ENCODE measurements at regions not wholly inside any gene's neighbourhood (a gene's known extent, or its start where the extent isn't known, plus 50 kb on each side); places are given as distances from the start of the nearest gene placed in this dataset.
A peak's percentile ranks its signal among the peaks of the same experiment; 100 is the strongest.

DNA sequence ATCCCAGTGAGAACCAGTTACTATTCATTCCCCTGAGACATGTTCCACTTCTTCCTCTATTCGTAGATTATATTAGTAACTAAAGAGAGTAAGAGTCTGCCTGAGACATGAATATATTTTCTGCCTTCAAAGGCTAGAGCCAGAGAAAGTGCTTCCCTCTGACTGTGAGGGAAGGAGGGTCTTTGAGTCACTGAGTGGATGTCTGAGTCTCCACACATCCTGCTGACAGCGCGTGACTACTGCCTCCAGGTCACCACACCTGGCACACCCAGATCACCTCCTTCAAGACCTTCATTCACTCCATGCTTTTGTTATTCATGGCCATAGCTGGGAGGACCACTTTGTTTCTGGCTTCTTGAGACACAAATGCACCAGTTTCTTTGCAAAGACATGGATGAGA lies 135.6 kb downstream of the SOX2 start:
- no peak overlapping the region for H3K4me3 ChIP-seq (ENCODE audit: low read depth, low read length)
- H3K9me3 ChIP-seq (ENCODE audit: control insufficient read depth, insufficient read depth, low read length) = no peaks in the 10 kb centered on the region
- no CpG with 5 or more reads among the region's 3 CpGs for WGBS (ENCODE audit: insufficient coverage)
- no peaks in the 10 kb centered on the region for H3K4me1 ChIP-seq (ENCODE audit: control insufficient read depth, insufficient read depth, low read length)
- no peak for DNase-seq (ENCODE audit: low read depth in 4 of 6, low spot score in 6 of 6)
- no peak overlapping the region for H3K27ac ChIP-seq (ENCODE audit: low read depth, low read length)
- no peaks in the 10 kb centered on the region for H3K27me3 ChIP-seq (ENCODE audit: control insufficient read depth, insufficient read depth, low read length)
- H3K36me3 ChIP-seq (ENCODE audit: control insufficient read depth, insufficient read depth, low read length) = no peaks in the 10 kb centered on the region

DNA sequence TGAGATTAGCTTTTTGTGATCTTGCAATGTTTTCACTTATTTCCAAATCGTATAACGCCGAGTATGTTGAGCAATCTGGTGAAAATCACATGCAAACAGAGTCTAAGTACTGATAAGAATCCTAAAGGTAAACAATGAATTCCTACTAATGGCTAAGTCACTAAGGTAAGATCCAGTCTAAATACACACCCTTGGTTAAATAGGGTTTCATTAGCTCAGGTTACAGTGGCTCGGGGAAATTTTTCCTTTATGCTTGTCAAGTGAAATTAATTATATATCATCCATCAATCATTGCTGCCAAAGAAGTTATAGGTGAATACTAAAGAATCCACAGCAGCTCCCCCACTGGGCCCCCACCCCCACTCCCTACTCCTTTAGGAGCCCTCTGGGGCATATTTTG lies 139.3 kb downstream of the SOX2 start:
- Histone ChIP-seq H3K27me3 (ENCODE audit: control insufficient read depth, insufficient read depth, low read length) (no peaks in the 10 kb centered on the region), H3K4me1 (ENCODE audit: control insufficient read depth, insufficient read depth, low read length) (no peaks in the 10 kb centered on the region), H3K36me3 (ENCODE audit: control insufficient read depth, insufficient read depth, low read length) (no peaks in the 10 kb centered on the region), H3K9me3 (ENCODE audit: control insufficient read depth, insufficient read depth, low read length) (no peaks in the 10 kb centered on the region), H3K27ac (ENCODE audit: low read depth, low read length) (no peak overlapping the region), H3K4me3 (ENCODE audit: low read depth, low read length) (no peak overlapping the region)
- DNase-seq (ENCODE audit: low read depth in 4 of 6, low spot score in 6 of 6) = no peak
- no CpG with 5 or more reads among the region's 4 CpGs for WGBS (ENCODE audit: insufficient coverage)

DNA sequence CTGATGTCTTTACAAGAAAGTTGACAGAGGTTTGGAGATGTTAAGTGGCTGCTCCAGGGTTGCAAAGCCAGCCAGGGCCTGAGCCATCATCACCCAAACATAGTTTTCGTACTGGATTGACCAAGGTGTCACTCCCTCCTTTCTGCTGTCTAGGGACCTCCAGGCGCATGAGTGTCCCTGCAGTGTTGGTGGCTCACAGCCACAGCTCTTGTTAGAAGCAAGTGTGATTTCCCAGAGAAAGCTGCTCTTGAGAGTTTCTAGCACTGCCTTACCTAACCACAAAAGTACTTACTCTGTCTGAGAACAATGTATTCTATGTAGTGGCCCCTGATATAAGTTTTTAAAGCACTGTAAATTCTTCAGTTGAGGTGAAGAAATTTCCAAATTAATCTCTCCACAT lies 144.1 kb downstream of the SOX2 start:
- Histone ChIP-seq H3K36me3 (ENCODE audit: control insufficient read depth, insufficient read depth, low read length) (no peaks in the 10 kb centered on the region), H3K9me3 (ENCODE audit: control insufficient read depth, insufficient read depth, low read length) (no peaks in the 10 kb centered on the region), H3K27me3 (ENCODE audit: control insufficient read depth, insufficient read depth, low read length) (no peaks in the 10 kb centered on the region), H3K4me3 (ENCODE audit: low read depth, low read length) (no peak overlapping the region), H3K4me1 (ENCODE audit: control insufficient read depth, insufficient read depth, low read length) (no peaks in the 10 kb centered on the region), H3K27ac (ENCODE audit: low read depth, low read length) (no peak overlapping the region)
- no peak for DNase-seq (ENCODE audit: low read depth in 4 of 6, low spot score in 6 of 6)
- 80% methylated on average over 1 of the region's 2 CpGs for WGBS (ENCODE audit: insufficient coverage)

DNA sequence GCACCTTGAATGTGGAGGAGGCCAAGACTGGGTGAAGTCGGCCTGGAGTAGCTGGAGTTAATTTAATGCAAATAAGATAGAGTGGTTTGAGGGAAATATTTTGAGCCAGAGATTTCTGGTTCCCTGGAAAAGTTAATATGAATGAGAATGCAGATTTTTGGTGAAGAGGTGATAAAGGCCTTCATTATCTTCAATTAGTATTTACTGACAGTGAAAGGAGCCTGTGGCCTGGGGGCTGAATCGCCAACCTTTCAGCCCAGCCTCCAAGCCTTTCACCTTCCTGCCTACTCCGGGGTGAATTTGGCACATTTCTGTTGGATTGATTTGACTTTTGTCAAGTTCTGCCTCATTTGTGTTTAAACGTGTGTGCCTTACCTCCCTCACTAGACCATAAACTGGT lies 147.8 kb downstream of the SOX2 start:
- Histone ChIP-seq H3K9me3 (ENCODE audit: control insufficient read depth, insufficient read depth, low read length) (no peaks in the 10 kb centered on the region), H3K4me3 (ENCODE audit: low read depth, low read length) (no peak overlapping the region), H3K27me3 (ENCODE audit: control insufficient read depth, insufficient read depth, low read length) (no peaks in the 10 kb centered on the region), H3K4me1 (ENCODE audit: control insufficient read depth, insufficient read depth, low read length) (no peaks in the 10 kb centered on the region), H3K36me3 (ENCODE audit: control insufficient read depth, insufficient read depth, low read length) (no peaks in the 10 kb centered on the region), H3K27ac (ENCODE audit: low read depth, low read length) (no peak overlapping the region)
- no peak for DNase-seq (ENCODE audit: low read depth in 4 of 6, low spot score in 6 of 6)
- WGBS (ENCODE audit: insufficient coverage) = no CpG with 5 or more reads among the region's 4 CpGs

DNA sequence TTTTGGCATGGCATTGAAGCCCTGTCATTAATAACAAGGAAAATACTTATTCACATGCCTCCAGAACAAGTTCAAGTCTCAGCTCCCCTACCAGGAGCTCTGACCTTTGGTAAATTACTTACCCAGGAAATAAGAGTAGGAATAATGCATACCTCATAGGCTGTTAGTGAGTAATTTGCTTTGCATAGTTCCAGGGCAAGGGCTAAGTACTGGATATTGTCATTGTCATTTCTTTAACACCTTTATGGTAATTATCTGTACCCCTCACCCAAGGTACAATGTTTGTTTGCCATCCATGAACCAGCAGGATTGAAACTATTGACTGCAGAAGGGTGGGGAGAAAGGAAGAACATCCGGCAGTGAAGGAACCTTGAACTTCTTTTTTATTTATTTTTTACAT lies 148.5 kb downstream of the SOX2 start:
- Histone ChIP-seq H3K4me1 (ENCODE audit: control insufficient read depth, insufficient read depth, low read length) (no peaks in the 10 kb centered on the region), H3K36me3 (ENCODE audit: control insufficient read depth, insufficient read depth, low read length) (no peaks in the 10 kb centered on the region), H3K4me3 (ENCODE audit: low read depth, low read length) (no peak overlapping the region), H3K27me3 (ENCODE audit: control insufficient read depth, insufficient read depth, low read length) (no peaks in the 10 kb centered on the region), H3K9me3 (ENCODE audit: control insufficient read depth, insufficient read depth, low read length) (no peaks in the 10 kb centered on the region), H3K27ac (ENCODE audit: low read depth, low read length) (no peak overlapping the region)
- WGBS (ENCODE audit: insufficient coverage) = no CpG with 5 or more reads among the region's 1 CpG
- no peak for DNase-seq (ENCODE audit: low read depth in 4 of 6, low spot score in 6 of 6)

DNA sequence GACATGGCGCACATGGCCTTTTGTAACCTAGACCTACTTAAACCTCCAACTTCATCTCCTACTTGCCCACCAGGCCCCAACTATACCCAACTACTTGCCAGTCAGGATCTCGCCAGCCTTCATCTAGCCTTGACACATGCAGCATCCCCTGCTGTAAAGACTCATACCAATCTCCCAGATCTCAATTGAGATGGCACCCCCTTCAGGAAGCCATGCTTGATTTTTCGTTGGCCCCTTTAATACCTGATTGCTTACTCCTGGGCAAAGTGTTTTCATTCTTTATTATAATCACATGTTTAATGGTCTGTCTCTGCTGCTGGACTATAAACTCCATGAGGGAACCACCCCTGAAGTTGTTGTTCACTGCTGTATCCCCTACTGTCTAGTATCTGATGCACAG lies 150.8 kb downstream of the SOX2 start:
- Histone ChIP-seq H3K4me3 (ENCODE audit: low read depth, low read length) (no peak overlapping the region), H3K27me3 (ENCODE audit: control insufficient read depth, insufficient read depth, low read length) (no peaks in the 10 kb centered on the region), H3K9me3 (ENCODE audit: control insufficient read depth, insufficient read depth, low read length) (no peaks in the 10 kb centered on the region), H3K36me3 (ENCODE audit: control insufficient read depth, insufficient read depth, low read length) (no peaks in the 10 kb centered on the region), H3K4me1 (ENCODE audit: control insufficient read depth, insufficient read depth, low read length) (no peaks in the 10 kb centered on the region), H3K27ac (ENCODE audit: low read depth, low read length) (no peak overlapping the region)
- no peak for DNase-seq (ENCODE audit: low read depth in 4 of 6, low spot score in 6 of 6)
- 95% methylated on average over 2 of the region's 3 CpGs for WGBS (ENCODE audit: insufficient coverage)

DNA sequence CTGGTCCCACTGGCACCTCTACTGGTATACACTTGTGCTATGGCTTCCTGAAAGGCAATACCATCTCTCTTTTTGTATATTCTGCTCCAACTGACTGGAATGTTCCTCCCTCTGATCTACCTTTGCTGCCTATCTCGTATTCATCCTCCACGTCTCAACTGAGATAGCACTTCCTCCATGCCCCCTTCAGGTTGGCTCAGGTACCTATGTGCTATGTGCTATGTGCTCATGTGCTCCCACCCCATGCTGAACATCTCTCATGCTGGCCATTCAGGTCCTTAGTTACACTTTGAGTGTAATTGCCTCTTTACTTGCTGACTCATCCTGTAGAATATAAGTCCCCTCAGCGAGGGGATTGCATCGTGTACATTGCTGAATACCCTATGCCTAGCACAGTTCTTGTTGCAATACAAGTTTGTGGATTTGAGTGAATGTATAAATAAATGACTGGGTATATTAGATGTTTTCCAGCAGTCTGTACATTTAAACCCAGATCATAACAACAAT lies 156.9 kb downstream of the SOX2 start:
- H3K36me3 ChIP-seq (ENCODE audit: control insufficient read depth, insufficient read depth, low read length) = no peaks in the 10 kb centered on the region
- 100% methylated on average over 1 of the region's 4 CpGs for WGBS (ENCODE audit: insufficient coverage)
- no peak overlapping the region for H3K27ac ChIP-seq (ENCODE audit: low read depth, low read length)
- no peak overlapping the region for H3K4me3 ChIP-seq (ENCODE audit: low read depth, low read length)
- no peaks in the 10 kb centered on the region for H3K27me3 ChIP-seq (ENCODE audit: control insufficient read depth, insufficient read depth, low read length)
- H3K9me3 ChIP-seq (ENCODE audit: control insufficient read depth, insufficient read depth, low read length) = no peaks in the 10 kb centered on the region
- DNase-seq (ENCODE audit: low read depth in 4 of 6, low spot score in 6 of 6) = no peak
- no peaks in the 10 kb centered on the region for H3K4me1 ChIP-seq (ENCODE audit: control insufficient read depth, insufficient read depth, low read length)

DNA sequence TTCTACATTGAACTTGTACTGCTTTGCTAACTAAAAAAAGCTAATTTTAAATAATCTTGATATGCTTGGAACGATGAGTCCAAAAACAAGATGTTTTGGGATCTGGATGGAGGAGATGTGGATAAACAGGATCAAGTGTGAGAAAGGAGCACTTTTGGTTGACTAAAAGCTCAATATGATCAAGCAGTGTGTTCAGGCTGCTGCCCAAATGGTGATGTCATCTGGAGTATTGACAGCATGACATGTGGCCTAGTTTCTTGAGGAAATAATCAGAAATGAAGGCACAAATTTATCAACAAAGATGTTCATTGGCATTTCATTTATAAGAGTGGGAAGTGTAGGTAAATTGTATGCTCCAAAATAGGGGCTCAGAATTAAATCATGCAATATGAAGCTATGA lies 161.2 kb downstream of the SOX2 start:
- Histone ChIP-seq H3K9me3 (ENCODE audit: control insufficient read depth, insufficient read depth, low read length) (no peaks in the 10 kb centered on the region), H3K27ac (ENCODE audit: low read depth, low read length) (no peak overlapping the region), H3K4me1 (ENCODE audit: control insufficient read depth, insufficient read depth, low read length) (no peaks in the 10 kb centered on the region), H3K4me3 (ENCODE audit: low read depth, low read length) (no peak overlapping the region), H3K27me3 (ENCODE audit: control insufficient read depth, insufficient read depth, low read length) (no peaks in the 10 kb centered on the region), H3K36me3 (ENCODE audit: control insufficient read depth, insufficient read depth, low read length) (no peaks in the 10 kb centered on the region)
- DNase-seq (ENCODE audit: low read depth in 4 of 6, low spot score in 6 of 6) = peak in 1 of 6 donors; percentile 33
- WGBS (ENCODE audit: insufficient coverage) = 80% methylated on average over 1 of the region's 1 CpG

DNA sequence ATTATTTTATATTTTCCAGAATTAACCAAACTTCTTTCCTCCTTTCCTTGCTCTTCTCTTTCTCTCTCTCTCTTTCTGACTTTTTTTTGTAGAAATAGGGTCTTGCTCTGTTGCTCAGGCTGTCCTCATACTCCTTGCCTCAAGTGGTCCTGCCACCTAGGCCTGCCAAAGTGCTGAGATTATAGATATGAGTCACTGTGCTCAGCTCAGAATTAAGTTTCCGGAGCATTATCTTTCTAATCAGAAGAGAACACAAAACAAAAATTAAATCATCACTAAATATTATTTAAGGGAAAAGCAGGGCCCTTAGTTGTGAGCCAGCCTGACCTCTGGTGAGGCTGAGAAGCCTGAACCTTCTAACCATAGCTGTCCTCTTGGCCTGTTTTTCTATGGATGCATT lies 168.2 kb downstream of the SOX2 start:
- no CpG with 5 or more reads among the region's 1 CpG for WGBS (ENCODE audit: insufficient coverage)

DNA sequence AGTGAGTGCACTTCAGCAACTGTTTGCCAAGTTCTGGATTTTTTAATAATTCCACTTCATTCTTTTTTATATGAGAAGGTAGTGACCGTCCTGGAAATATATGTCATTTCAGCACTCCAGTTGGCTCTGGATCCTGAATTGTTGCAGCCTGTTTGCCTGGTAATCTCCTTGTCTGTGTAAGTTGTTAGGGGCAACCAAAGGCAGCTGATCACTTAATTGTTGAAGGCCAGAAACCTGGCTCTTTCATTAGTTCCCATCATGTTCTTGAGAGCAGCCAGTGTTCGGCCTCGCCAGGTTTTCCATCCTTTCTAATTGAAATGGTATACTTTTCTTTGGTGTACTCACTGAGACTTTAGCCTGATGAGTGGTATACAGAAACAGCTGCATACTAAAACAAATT lies 168.6 kb downstream of the SOX2 start:
- WGBS (ENCODE audit: insufficient coverage) = no CpG with 5 or more reads among the region's 3 CpGs
- Histone ChIP-seq H3K36me3 (ENCODE audit: control insufficient read depth, insufficient read depth, low read length) (no peaks in the 10 kb centered on the region), H3K9me3 (ENCODE audit: control insufficient read depth, insufficient read depth, low read length) (no peaks in the 10 kb centered on the region), H3K4me1 (ENCODE audit: control insufficient read depth, insufficient read depth, low read length) (peaks cover 3% of the 10 kb centered on the region), H3K4me3 (ENCODE audit: low read depth, low read length) (no peak overlapping the region), H3K27me3 (ENCODE audit: control insufficient read depth, insufficient read depth, low read length) (no peaks in the 10 kb centered on the region), H3K27ac (ENCODE audit: low read depth, low read length) (peak overlapping the region; percentile 33)
- peak; percentile 15 to 80 (median 42) for DNase-seq (ENCODE audit: low read depth in 4 of 6, low spot score in 6 of 6)

More for the DNA sequence above, 168.2 kb downstream of the SOX2 start:
- peak overlapping the region; percentile 33 for H3K27ac ChIP-seq (ENCODE audit: low read depth, low read length)
- H3K36me3 ChIP-seq (ENCODE audit: control insufficient read depth, insufficient read depth, low read length) = no peaks in the 10 kb centered on the region
- no peaks in the 10 kb centered on the region for H3K9me3 ChIP-seq (ENCODE audit: control insufficient read depth, insufficient read depth, low read length)
- H3K4me3 ChIP-seq (ENCODE audit: low read depth, low read length) = no peak overlapping the region
- H3K4me1 ChIP-seq (ENCODE audit: control insufficient read depth, insufficient read depth, low read length) = peaks cover 3% of the 10 kb centered on the region
- H3K27me3 ChIP-seq (ENCODE audit: control insufficient read depth, insufficient read depth, low read length) = no peaks in the 10 kb centered on the region
- no peak for DNase-seq (ENCODE audit: low read depth in 4 of 6, low spot score in 6 of 6)
